Upper lobe of left lung (tissue), 4 donors: ENCODE measurements at regions not wholly inside any gene's neighbourhood (a gene's known extent, or its start where the extent isn't known, plus 50 kb on each side); places are given as distances from the start of the nearest gene placed in this dataset.

ENCODE experiments used
- CTCF ChIP-seq, 6 experiments: fragments of 450-650 bp in 4 of 6; fragments of 200-600 bp in 2 of 6; sonication (generic) in 2 of 6; IDR thresholded peaks; one replicate each; pipeline ENCODE4 v1.5.1; 2016 to 2019; ENCODE audit warnings: antibody characterized with exemption in 6 of 6
- EP300 ChIP-seq, 4 donors: sonication (generic); formaldehyde crosslinking; IDR thresholded peaks; one replicate each; pipeline ENCODE4 v1.5.1; 2017; ENCODE audit warnings: antibody characterized with exemption in 4 of 4, control low read depth in 2 of 4
- POLR2A ChIP-seq, 4 donors: fragments of 450-650 bp; IDR thresholded peaks; one replicate each; pipeline ENCODE4 v1.5.1; 2016 to 2017; ENCODE audit warnings: antibody characterized with exemption in 4 of 4, mild to moderate bottlenecking in 2 of 4

- TF ChIP-seq POLR2A (IDR thresholded peaks at IDR 0.05): no peak
- TF ChIP-seq CTCF (IDR thresholded peaks at IDR 0.05): no peak
- TF ChIP-seq EP300 (IDR thresholded peaks at IDR 0.05): no peak
Observed at GRCh38 chr5:113713051-113713450, 199.6 kb downstream of the YTHDC2 start.
